ENCODE measurements at regions not wholly inside any gene's neighbourhood (a gene's known extent, or its start where the extent isn't known, plus 50 kb on each side); places are given as distances from the start of the nearest gene placed in this dataset.

DNA sequence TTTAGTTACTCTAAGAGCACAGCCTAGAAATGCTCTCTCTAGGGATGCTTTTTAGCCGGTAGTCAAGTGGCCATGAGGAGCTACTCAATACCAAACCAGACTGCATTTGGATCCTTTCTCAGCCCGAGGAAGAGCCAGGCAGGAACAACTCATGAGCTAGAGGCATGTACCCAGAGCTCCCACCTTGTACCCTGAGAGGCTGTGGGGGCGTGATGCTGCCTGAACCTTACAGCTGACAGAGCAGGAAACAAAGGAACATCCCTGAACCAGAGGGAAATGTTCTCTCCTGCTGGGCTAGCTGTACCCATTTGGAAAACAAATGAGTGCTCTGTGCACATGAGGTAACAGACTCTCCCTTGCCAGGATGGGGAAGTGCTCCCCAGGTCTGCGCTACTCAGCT, 131.6 kb downstream of the OSR1 start:
- Mint-ChIP-seq H3K4me3 (no peak overlapping the region), H3K9me3 (no peaks in the 10 kb centered on the region), H3K27ac (no peak overlapping the region), H3K27me3 (no peaks in the 10 kb centered on the region), H3K36me3 (ENCODE audit: low read depth) (no peaks in the 10 kb centered on the region), H3K4me1 (ENCODE audit: low read depth) (no peaks in the 10 kb centered on the region)
- intact Hi-C loops (cut with micrococcal nuclease) = no loop called here

DNA sequence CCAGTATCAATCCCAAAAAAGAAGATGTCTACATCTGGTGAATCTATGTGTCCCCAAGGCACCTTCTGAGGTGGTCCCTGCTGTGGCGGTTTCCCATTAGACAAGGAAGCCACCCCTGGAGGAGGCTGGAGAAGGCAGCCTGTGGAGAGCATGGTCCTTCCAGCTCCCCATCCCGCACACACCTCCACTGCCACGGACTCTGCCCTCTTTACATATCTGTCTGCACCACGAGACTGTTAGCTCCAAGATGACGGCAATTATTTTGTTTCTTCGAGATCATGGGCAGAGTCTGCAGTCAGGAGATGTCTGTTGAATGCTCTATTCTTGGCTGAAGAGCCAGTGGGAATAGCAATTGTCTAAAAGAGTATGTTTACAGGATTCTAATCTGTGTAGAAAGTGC, 132.0 kb downstream of the OSR1 start:
- no peak overlapping the region for H3K4me3 Mint-ChIP-seq
- no peaks in the 10 kb centered on the region for H3K9me3 Mint-ChIP-seq
- H3K27ac Mint-ChIP-seq = no peak overlapping the region
- no peaks in the 10 kb centered on the region for H3K27me3 Mint-ChIP-seq
- H3K36me3 Mint-ChIP-seq (ENCODE audit: low read depth) = no peaks in the 10 kb centered on the region
- intact Hi-C loops (cut with micrococcal nuclease) = no loop called here
- no peaks in the 10 kb centered on the region for H3K4me1 Mint-ChIP-seq (ENCODE audit: low read depth)

DNA sequence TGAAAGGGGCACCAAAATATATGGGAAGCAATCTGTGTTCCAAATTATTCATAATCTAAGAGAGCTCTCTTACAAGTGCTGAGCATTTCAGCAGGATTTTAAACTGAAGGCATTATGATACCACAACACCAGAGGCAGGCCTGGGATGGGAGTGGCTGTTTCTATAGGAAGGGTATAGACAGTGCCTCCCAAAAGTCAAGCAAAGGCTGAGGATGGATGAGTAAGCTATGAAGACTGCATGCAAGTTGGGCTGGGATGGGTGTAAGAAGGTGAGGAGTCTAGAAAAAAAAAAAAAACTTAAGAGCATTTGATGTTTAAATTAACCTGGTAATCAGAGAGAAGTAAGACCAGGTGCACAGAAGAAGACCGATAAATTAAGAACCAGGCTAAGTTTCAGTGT, 132.5 kb downstream of the OSR1 start:
- Mint-ChIP-seq H3K4me3 (no peak overlapping the region), H3K27me3 (no peaks in the 10 kb centered on the region), H3K27ac (no peak overlapping the region), H3K36me3 (ENCODE audit: low read depth) (no peaks in the 10 kb centered on the region), H3K4me1 (ENCODE audit: low read depth) (no peaks in the 10 kb centered on the region), H3K9me3 (no peaks in the 10 kb centered on the region)
- intact Hi-C loops (cut with micrococcal nuclease) = no loop called here

DNA sequence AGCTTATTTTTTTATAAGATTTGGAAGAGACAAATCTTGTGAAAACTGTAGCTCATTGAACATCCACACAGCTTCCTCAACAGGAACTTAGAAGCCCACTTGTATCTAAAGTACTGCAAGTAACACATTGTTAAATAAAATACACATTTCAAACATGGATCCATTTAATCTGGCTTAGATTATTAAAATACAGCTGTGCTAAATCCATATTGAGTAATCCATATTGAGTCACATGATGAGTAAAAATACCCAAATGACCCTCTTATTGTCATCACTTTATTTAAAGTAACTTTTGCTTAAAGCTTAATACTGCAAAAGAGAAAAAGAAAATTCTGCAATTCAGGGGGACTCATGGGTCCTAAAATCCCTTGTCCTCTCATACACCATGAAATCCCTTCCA, 133.3 kb downstream of the OSR1 start:
- Mint-ChIP-seq H3K27me3 (no peaks in the 10 kb centered on the region), H3K4me1 (ENCODE audit: low read depth) (no peaks in the 10 kb centered on the region), H3K9me3 (no peaks in the 10 kb centered on the region), H3K36me3 (ENCODE audit: low read depth) (no peaks in the 10 kb centered on the region), H3K27ac (no peak overlapping the region), H3K4me3 (no peak overlapping the region)
- intact Hi-C loops (cut with micrococcal nuclease) = no loop called here

DNA sequence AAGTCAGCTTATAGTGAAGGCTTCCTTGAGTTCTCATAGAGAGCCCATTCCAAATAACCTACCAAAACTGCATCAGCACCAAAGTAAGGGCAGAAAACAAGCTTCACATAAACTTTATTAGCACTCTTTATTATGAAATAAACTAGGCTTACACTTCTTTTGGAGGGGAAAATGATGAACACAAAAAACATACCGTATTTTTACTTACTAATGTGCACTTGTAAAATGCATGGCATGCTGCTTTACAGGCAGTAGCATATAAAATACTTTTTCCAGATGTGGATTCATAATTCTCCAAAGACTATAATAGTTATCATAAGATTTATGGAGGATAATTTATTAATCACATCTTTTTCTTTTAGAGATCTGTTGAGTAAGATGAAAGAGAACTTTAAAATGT, 133.9 kb downstream of the OSR1 start:
- Mint-ChIP-seq H3K9me3 (no peaks in the 10 kb centered on the region), H3K4me1 (ENCODE audit: low read depth) (no peaks in the 10 kb centered on the region), H3K27me3 (no peaks in the 10 kb centered on the region), H3K27ac (no peak overlapping the region), H3K36me3 (ENCODE audit: low read depth) (no peaks in the 10 kb centered on the region), H3K4me3 (no peak overlapping the region)
- intact Hi-C loops (cut with micrococcal nuclease) = no loop called here

DNA sequence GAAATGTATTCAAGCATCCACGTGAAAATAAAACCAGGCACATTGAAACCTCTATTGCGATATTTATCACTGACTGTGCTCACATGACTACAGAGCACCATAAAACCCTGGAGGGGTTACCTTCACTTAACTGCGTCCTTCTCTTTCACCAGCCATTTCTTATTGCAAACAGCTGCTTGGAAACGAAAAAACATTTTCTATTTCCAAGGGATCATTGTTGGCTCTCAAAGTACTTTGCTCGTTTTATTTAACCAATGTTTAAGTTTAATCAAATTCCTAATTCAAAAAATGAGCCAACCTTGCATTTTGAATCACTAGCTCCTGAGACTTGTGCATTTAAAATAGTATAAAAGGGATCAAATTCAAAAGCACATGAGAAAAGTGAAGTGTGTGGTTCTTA, 134.4 kb downstream of the OSR1 start:
- no peak overlapping the region for H3K4me3 Mint-ChIP-seq
- no peaks in the 10 kb centered on the region for H3K27me3 Mint-ChIP-seq
- no peaks in the 10 kb centered on the region for H3K4me1 Mint-ChIP-seq (ENCODE audit: low read depth)
- intact Hi-C loops (cut with micrococcal nuclease) = no loop called here
- H3K9me3 Mint-ChIP-seq = no peaks in the 10 kb centered on the region
- H3K36me3 Mint-ChIP-seq (ENCODE audit: low read depth) = no peaks in the 10 kb centered on the region
- no peak overlapping the region for H3K27ac Mint-ChIP-seq

DNA sequence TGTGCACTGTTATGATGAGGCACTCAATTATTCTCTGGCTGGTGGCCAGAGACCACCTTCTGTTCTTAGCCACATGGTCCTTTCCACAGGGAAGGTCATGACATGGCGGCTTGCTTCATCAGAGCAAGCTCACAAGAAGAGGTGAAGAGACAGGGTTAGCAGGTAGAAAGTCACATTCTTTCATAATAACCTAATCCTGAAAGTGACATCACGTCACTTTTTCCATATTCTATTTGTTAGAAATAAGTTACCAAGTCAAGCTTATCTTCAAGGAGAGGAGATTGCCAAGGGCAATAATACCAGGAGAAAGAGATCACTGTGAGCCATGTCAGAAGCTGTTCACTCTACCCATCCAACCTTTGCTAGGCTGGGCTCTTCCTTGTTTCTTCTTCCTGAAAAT, 139.4 kb downstream of the OSR1 start:
- Mint-ChIP-seq H3K27ac (no peak overlapping the region), H3K4me1 (ENCODE audit: low read depth) (no peaks in the 10 kb centered on the region), H3K27me3 (no peaks in the 10 kb centered on the region), H3K9me3 (peaks cover 2% of the 10 kb centered on the region), H3K36me3 (ENCODE audit: low read depth) (no peaks in the 10 kb centered on the region), H3K4me3 (no peak overlapping the region)
- intact Hi-C loops (cut with micrococcal nuclease) = no loop called here

DNA sequence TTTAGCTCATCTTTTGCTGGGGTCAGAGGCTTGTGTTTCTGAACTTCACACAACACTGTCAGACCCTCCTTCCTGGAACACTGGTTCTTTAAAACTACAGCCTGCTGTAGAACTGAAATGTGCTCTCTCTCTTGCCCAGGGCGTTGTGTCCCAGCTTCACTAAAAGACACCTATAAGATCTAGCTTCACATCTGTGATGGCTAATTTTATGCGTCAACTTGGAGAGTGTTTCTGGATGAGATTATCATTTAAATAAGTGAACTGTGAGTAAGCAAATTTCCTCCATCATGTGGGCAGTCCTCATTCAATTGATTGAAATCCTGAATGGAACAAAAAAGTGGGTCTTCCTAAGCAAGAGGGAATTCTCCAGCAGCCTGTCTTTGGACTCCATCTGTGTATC, 140.3 kb downstream of the OSR1 start:
- Mint-ChIP-seq H3K4me3 (no peak overlapping the region), H3K36me3 (ENCODE audit: low read depth) (no peaks in the 10 kb centered on the region), H3K9me3 (peaks cover 5% of the 10 kb centered on the region), H3K27me3 (no peaks in the 10 kb centered on the region), H3K27ac (no peak overlapping the region), H3K4me1 (ENCODE audit: low read depth) (no peaks in the 10 kb centered on the region)
- intact Hi-C loops (cut with micrococcal nuclease) = no loop called here

DNA sequence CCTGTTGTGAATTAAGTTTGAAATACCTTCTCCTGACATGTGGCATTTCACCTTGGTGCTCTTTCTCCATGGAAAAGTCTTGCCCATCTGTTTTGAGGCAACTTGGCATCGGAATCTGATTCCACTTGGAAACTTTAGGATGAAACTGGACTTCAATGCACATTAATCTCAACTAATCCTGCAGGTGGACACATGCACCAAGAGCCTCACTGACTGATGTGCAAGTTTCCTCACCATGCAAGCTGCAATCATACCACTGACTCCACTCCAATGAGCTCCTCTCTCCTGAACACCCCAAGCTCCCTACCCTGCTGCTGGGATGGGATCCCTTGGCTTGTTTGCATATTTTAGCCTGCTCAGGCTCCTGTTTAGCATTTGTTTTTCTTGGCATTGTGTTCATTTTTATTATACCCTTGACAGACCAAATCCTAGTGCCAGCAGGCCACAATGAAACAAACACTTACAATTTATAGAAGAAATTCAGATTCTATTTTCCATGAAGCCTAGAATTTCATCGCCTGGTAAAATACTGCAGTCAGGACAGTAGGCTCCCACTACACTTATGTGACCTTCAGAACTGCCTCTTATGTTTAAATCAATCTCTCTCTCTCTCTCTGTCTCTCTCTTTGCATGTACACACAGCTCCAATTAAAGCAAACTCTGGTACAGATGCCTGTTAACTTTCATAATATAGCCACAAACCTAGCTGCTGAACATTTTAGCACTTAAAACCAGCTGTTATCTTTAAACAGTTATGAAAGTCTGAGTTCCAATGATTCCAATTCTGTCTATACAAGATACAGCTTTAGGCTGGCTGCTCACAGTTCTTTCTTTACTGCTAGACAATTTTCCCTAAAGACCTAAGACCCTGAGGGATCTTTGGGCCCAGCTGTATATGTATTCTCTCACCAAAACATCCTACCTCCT, 141.5 kb downstream of the OSR1 start:
- H3K27ac Mint-ChIP-seq = no peak overlapping the region
- H3K9me3 Mint-ChIP-seq = peaks cover 10% of the 10 kb centered on the region
- no peaks in the 10 kb centered on the region for H3K36me3 Mint-ChIP-seq (ENCODE audit: low read depth)
- no peaks in the 10 kb centered on the region for H3K4me1 Mint-ChIP-seq (ENCODE audit: low read depth)
- intact Hi-C loops (cut with micrococcal nuclease) = no loop called here
- H3K27me3 Mint-ChIP-seq = no peaks in the 10 kb centered on the region
- no peak overlapping the region for H3K4me3 Mint-ChIP-seq

DNA sequence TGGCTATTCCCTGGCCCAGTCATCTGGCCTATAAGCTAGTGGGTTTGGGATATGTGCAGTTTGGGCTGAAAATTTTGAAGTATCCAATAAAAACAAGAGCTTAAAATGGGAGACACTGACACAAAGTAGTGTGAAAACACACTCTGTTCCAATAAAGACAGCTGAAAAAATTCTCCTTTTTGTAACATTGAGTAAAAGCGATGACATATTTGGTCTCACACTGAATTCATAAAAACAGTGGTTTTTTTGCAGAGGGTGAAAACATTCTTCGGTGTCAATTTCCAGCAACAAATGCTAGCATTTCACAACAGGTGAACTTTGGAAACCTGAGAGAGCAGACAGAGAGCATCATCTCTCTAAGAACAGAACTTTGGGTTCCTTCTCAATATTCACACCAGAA, 142.2 kb downstream of the OSR1 start:
- no peaks in the 10 kb centered on the region for H3K27me3 Mint-ChIP-seq
- H3K4me3 Mint-ChIP-seq = no peak overlapping the region
- H3K4me1 Mint-ChIP-seq (ENCODE audit: low read depth) = no peaks in the 10 kb centered on the region
- peaks cover 10% of the 10 kb centered on the region for H3K9me3 Mint-ChIP-seq
- intact Hi-C loops (cut with micrococcal nuclease) = no loop called here
- H3K27ac Mint-ChIP-seq = no peak overlapping the region
- no peaks in the 10 kb centered on the region for H3K36me3 Mint-ChIP-seq (ENCODE audit: low read depth)

DNA sequence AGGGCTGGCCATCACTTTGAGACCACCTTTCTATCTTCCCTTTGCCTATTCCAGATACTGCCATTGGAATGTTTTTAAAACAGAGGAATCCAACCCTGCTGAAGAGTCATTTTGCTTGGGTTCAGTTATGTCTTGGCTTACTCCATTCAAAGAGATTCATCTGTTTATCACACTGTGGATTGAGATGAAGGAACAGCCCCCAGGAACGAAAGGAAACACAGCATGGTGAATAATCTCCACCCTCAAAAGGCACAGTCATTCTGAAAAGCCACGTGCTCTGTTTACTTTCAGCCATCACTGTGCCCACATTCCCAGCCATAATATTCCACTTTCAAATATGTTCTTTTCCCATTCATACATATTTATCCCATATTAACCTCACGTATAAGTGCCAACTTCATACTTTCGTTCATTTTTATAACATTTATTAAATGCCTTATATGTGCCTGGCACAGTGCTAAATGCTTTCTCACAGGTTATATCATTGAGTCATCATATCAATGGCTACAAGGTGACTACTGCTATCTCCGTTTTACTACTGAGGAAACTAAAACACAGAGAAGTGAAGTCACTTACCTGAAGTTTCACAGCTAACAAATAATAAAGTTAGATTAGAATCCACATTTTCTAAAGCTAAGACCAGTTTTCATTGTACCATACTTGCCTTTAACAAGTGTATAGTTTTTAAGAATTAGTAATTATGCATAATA, 143.6 kb downstream of the OSR1 start:
- H3K9me3 Mint-ChIP-seq = peaks cover 13% of the 10 kb centered on the region
- intact Hi-C loops (cut with micrococcal nuclease) = no loop called here
- no peaks in the 10 kb centered on the region for H3K4me1 Mint-ChIP-seq (ENCODE audit: low read depth)
- no peak overlapping the region for H3K27ac Mint-ChIP-seq
- H3K27me3 Mint-ChIP-seq = no peaks in the 10 kb centered on the region
- no peak overlapping the region for H3K4me3 Mint-ChIP-seq
- no peaks in the 10 kb centered on the region for H3K36me3 Mint-ChIP-seq (ENCODE audit: low read depth)

DNA sequence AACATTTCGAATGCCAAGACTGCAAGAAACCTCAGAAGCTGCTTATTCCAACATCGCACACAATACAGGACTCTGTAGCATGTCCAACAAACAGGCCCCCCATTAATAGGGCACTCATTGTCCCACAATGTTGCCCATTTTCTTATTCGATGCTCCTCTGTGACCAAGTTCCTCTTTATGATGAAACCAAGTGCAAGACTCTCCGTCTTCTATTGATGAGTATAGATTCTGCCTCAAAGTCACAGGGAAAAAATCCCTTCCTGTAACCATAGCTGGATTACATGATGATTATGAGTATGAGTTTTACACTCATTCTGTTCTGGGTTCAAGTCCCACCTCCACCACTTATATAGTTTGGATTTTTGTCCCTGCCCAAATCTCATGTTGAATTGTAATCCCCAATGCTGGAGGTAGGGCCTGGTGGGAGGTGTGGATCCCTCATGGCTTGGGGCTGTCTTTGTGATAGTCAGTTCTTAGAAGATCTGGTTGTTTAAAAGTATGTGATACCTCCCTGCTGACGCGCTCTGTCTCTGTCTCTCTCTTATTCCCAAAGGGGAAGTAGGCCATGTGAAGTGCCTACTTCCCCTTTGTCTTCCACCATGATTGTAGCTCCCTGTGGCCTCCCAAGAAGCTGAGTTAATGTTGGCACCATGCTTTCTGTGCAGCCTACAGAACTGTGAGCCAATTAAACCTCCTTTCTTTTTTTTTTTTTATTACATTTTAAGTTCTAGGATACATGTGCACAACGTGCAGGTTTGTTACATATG, 148.7 kb downstream of the OSR1 start:
- H3K27me3 Mint-ChIP-seq = no peaks in the 10 kb centered on the region
- no peaks in the 10 kb centered on the region for H3K36me3 Mint-ChIP-seq (ENCODE audit: low read depth)
- no peak overlapping the region for H3K27ac Mint-ChIP-seq
- H3K4me3 Mint-ChIP-seq = no peak overlapping the region
- intact Hi-C loops (cut with micrococcal nuclease) = no loop called here
- no peaks in the 10 kb centered on the region for H3K4me1 Mint-ChIP-seq (ENCODE audit: low read depth)
- H3K9me3 Mint-ChIP-seq = peaks cover 29% of the 10 kb centered on the region

DNA sequence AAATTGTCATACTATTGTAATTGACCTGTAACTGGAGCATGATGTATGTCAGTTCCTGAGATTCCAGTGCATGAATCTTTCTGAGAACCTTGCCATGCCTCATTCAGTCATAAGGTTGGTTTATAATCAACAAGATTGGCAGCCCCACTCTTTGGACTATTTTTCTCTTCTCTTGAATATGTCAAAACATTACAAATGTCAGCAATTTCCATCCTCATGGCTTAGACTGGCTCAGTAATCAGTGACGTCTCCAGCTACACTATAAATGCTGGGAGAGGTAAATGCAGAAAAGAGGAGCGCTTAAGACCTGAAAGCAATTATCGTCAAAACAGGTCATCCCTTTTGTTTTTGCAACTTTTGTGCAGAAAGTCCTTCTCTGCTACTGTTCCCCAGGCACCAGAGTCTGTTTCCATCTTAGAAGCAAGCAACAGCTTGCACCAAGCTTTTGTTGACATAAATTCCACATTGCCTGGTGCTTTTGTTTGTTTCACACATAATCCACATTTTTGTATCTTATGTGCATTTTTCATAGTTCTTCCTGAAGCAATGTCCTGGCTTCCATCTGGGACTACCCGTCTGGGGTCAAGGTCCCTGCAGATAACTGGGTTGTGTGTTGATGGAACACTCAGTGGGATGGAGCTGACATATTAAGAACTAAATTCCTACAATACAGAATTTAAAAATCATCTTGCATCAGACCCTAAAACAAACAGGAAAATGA, 149.8 kb downstream of the OSR1 start:
- Mint-ChIP-seq H3K9me3 (peaks cover 35% of the 10 kb centered on the region), H3K27ac (no peak overlapping the region), H3K27me3 (no peaks in the 10 kb centered on the region), H3K4me3 (no peak overlapping the region), H3K4me1 (ENCODE audit: low read depth) (no peaks in the 10 kb centered on the region), H3K36me3 (ENCODE audit: low read depth) (no peaks in the 10 kb centered on the region)
- intact Hi-C loops (cut with micrococcal nuclease) = no loop called here

DNA sequence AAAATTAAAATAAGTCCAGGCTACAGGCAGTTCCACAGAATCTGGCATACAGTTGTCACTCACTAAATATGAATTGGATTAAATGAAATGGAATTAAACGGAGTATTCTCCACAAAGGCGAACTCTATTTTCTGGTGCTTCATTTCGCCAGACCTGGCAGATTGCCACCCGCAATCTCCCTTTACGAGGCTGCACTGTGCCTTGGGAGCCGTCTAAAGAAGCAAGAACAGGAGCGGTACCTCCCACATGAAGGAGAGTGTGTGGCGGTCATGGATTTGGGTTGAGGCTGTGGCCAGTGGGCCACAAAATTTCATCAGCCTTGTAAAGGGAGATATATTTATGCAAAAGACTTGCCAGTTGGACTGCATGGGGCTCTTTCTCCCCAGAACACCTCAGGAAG, 151.0 kb downstream of the OSR1 start:
- intact Hi-C loops (cut with micrococcal nuclease) = no loop called here
- Mint-ChIP-seq H3K4me3 (no peak overlapping the region), H3K9me3 (peaks cover 40% of the 10 kb centered on the region), H3K36me3 (ENCODE audit: low read depth) (no peaks in the 10 kb centered on the region), H3K27ac (no peak overlapping the region), H3K27me3 (no peaks in the 10 kb centered on the region), H3K4me1 (ENCODE audit: low read depth) (no peaks in the 10 kb centered on the region)

Data from dendritic cell treated with granulocyte-macrophage colony-stimulating factor and Interleukin-4, amounts not matched to agents 40 ng/mL and 50 ng/mL, for 4 days (primary cell).